Heart right ventricle (tissue), 16 donors: ENCODE measurements at regions not wholly inside any gene's neighbourhood (a gene's known extent, or its start where the extent isn't known, plus 50 kb on each side); places are given as distances from the start of the nearest gene placed in this dataset.
A peak's percentile ranks its signal among the peaks of the same experiment; 100 is the strongest.

ENCODE experiments used
- ATAC-seq, 8 donors: fragments of 200-7000 bp; cut with Tn5 transposase; one replicate each; pipeline ENCODE4 v1.9.1; 2020; ENCODE audit warnings: mild to moderate bottlenecking in 8 of 8, moderate library complexity in 8 of 8, moderate number of reproducible peaks in 1 of 8
- DNase-seq, 2 donors: peaks; one replicate each; pipeline ENCODE4 v3.0.0-alpha.2; 2020
- H3K27ac ChIP-seq, 10 donors: fragments of 200-600 bp; sonication (generic) in 2 of 10; one replicate each; pipeline versions ENCODE4 v1.5.0 to v1.8.0; 2020 to 2022; ENCODE audit warnings: mild to moderate bottlenecking in 3 of 10
- H3K27me3 ChIP-seq, 7 donors: fragments of 200-600 bp; one replicate each; pipeline ENCODE4 v1.8.0; 2021 to 2022; ENCODE audit warnings: mild to moderate bottlenecking in 2 of 7
- H3K36me3 ChIP-seq, 9 donors: fragments of 200-600 bp; sonication (generic) in 1 of 9; one replicate each; pipeline versions ENCODE4 v1.5.0 to v1.8.0; 2020 to 2022; ENCODE audit warnings: mild to moderate bottlenecking in 2 of 9
- H3K4me1 ChIP-seq, 9 donors: fragments of 200-600 bp; sonication (generic) in 1 of 9; one replicate each; pipeline versions ENCODE4 v1.5.0 to v1.8.0; 2020 to 2022; ENCODE audit warnings: mild to moderate bottlenecking in 4 of 9
- H3K4me3 ChIP-seq, 10 donors: fragments of 200-600 bp; sonication (generic) in 2 of 10; one replicate each; pipeline versions ENCODE4 v1.5.0 to v1.8.0; 2020 to 2022; ENCODE audit warnings: mild to moderate bottlenecking in 7 of 10, moderate library complexity in 2 of 10
- H3K9me3 ChIP-seq, 11 donors: fragments of 200-600 bp in 10 of 11; sonication (generic) in 2 of 11; one replicate each; pipeline versions ENCODE4 v1.5.0 to v1.8.0; 2013 to 2022; ENCODE audit warnings: mild to moderate bottlenecking in 2 of 11, control low read depth in 1 of 11, moderate library complexity in 1 of 11
- WGBS, 2 donors: extraction: QIAGEN DNeasy Blood & Tissue Kit; methylation state at CpG; one replicate each; pipeline ENCODE4 v1.1.7; 2013; ENCODE audit warnings: inconsistent platforms in 1 of 2; 5-methylcytosine and 5-hydroxymethylcytosine counted together
- intact Hi-C, 10 donors: fragments of 100-400 bp; cut with DNase I; formaldehyde crosslinking; loops; one replicate each; pipeline versions ENCODE4 v1.11.1 to v1.14.2; 2022
- TF ChIP-seq, protein P1 (sequence below), 9 donors: fragments of 200-600 bp; sonication (generic) in 2 of 9; IDR thresholded peaks; one replicate each; pipeline versions ENCODE4 v1.5.0 to v1.8.0; 2021 to 2022; ENCODE audit warnings: antibody characterized with exemption in 9 of 9, mild to moderate bottlenecking in 5 of 9, moderate library complexity in 1 of 9
- donor health status: Arrhythmogenic right ventricular cardiomyopathy.
- donor health status: ischemic (EF 13 %, LVEDD 7.1; RV severe dilation, severe dysfunction).
- donor health status: healthy with polysubstance abuse.
- donor health status: DM: no; HTN: yes; CAD: no.
- donor health status: DM: no; HTN: no; CAD: no.
- donor health status: ischemic (EF 25% LVEDD 6.9; RV normal size, moderate dysfunction).
- donor health status: ischemic (EF 25% LVEDD 5.7; RV mildly dilated, moderate dysfunction).
- donor health status: healthy.
- donor health status: DM: yes; HTN: yes; CAD: no.
- donor health status: Ischemic cardiomyopathy.
- donor health status: ischemic (EF 35%, LVEDD 5.7; RV mildly dilated, moderate dysfunction).
- donor health status: nonischemic (EF 11% LVEDD 7.7; RV severe dilation, severe dysfunction).
- donor health status: DM: yes; HTN: yes; CAD: no.
- donor health status: PGD.
- donor health status: ischemic (EF 29% LVEDD 5.4; RV normal size, mild dysfunction).
- donor health status: nonischemic (EF 23%, LVEDD 6.1; RV moderate dilation, normal function).

DNA sequence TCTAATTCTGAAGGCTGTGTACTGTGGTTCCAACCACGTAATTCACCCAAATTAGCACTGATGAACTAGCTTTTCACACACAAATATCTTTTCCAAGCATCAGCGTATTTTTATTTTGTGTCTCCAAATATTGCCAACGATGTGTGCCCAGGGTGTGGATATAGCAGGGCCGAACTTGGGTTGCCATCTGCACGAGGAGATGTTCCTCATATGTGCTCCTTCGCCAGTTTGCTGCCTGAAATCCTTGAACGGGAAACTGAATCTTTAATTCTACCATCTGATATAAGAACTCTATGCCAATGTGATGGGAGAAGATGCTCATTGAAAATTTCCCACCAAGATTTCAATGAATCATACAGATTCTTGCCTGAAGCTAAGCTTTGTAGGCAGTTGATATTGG is 121.5 kb upstream of the ZNF438 start:
- ATAC-seq (no peak), DNase-seq (no peak)
- Histone ChIP-seq H3K4me1 (peaks cover 10 to 59% (median 39%) of the 10 kb centered on the region in 9 donors), H3K27ac (peak overlapping the region; percentile 16 to 86 (median 56)), H3K27me3 (no peaks in the 10 kb centered on the region), H3K4me3 (no peak overlapping the region), H3K36me3 (no peaks in the 10 kb centered on the region), H3K9me3 (no peaks in the 10 kb centered on the region)
- WGBS, 2 donors, result 83 to 90% methylated on average over 7 of the region's 7 CpGs
- TF ChIP-seq, protein P1, sequence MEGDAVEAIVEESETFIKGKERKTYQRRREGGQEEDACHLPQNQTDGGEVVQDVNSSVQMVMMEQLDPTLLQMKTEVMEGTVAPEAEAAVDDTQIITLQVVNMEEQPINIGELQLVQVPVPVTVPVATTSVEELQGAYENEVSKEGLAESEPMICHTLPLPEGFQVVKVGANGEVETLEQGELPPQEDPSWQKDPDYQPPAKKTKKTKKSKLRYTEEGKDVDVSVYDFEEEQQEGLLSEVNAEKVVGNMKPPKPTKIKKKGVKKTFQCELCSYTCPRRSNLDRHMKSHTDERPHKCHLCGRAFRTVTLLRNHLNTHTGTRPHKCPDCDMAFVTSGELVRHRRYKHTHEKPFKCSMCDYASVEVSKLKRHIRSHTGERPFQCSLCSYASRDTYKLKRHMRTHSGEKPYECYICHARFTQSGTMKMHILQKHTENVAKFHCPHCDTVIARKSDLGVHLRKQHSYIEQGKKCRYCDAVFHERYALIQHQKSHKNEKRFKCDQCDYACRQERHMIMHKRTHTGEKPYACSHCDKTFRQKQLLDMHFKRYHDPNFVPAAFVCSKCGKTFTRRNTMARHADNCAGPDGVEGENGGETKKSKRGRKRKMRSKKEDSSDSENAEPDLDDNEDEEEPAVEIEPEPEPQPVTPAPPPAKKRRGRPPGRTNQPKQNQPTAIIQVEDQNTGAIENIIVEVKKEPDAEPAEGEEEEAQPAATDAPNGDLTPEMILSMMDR (IDR thresholded peaks at IDR 0.05), result no peak
- intact Hi-C loops, result loop anchor here in 3 of 10 donors (5.0 to 10.0 kb wide), 3 partner anchors 121 to 371 kb away; partner anchors contain the start of genes ZEB1 (in 1 of the 3) and ZNF438 (in 1 of the 3)

DNA sequence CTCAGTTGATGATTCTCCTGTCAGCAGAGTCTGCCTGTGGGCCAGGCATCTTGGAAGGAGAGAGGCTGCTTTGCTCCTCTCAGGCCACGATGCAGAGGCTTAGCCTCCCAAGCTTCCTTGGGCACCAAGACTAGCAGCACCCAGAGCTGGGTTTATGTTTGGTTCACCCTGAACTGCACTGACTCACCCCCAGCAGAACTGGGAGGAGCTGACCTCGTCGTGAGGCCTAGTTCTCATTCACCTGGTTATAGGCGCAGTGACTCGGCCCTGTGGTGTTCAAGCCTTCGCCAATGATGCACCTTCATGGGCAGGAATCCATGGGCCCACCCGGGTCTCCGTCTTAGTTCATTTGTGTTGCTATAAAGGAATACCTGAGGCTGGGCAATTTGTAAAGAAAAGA is 122.0 kb upstream of the ZNF438 start:
- DNase-seq (no peak), ATAC-seq (no peak)
- H3K9me3 ChIP-seq, result no peaks in the 10 kb centered on the region
- peaks cover 11 to 64% (median 41%) of the 10 kb centered on the region in 9 donors for H3K4me1 ChIP-seq
- peak overlapping the region; percentile 16 to 86 (median 56) for H3K27ac ChIP-seq
- H3K27me3 ChIP-seq, result no peaks in the 10 kb centered on the region
- no peak overlapping the region for H3K4me3 ChIP-seq
- WGBS, 2 donors, result 95 to 98% methylated on average over 8 of the region's 8 CpGs
- no peaks in the 10 kb centered on the region for H3K36me3 ChIP-seq
- intact Hi-C loops, result loop anchor here in 3 of 10 donors (5.0 to 10.0 kb wide), 3 partner anchors 121 to 371 kb away; partner anchors contain the start of genes ZEB1 (in 1 of the 3) and ZNF438 (in 1 of the 3)
- TF ChIP-seq, protein P1 (IDR thresholded peaks at IDR 0.05), result no peak

DNA sequence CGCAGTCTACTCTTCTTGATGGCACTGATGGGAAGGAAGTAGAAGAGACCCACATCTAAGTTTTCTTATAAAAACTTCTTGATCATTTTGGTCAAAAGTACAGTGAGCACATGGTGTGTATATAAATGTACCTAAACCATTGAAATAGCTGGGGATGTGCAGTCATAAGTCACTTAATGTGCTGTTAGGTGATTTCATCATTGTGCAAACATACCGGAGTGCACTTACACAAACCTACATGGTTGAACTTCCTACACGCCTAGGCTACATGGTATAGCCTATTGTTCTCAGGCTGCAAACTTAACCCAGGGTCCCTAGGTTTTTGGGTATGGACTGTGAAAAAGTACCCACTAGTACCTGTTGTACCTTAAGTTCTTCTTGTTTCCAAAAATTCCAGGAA is 123.3 kb upstream of the ZNF438 start:
- TF ChIP-seq, protein P1 (IDR thresholded peaks at IDR 0.05), result no peak
- H3K9me3 ChIP-seq, result peaks cover 0 to 2% (median 0%) of the 10 kb centered on the region in 11 donors
- ATAC-seq, result no peak
- H3K27ac ChIP-seq, result no peak overlapping the region
- intact Hi-C loops, result loop anchor here in 3 of 10 donors (5.0 to 10.0 kb wide), 3 partner anchors 123 to 373 kb away; partner anchors contain the start of genes ZEB1 (in 1 of the 3) and ZNF438 (in 1 of the 3)
- 65 to 66% methylated on average over 3 of the region's 3 CpGs for WGBS, 2 donors
- no peaks in the 10 kb centered on the region for H3K36me3 ChIP-seq
- no peak for DNase-seq
- no peak overlapping the region for H3K4me3 ChIP-seq
- no peaks in the 10 kb centered on the region for H3K27me3 ChIP-seq
- H3K4me1 ChIP-seq, result peaks cover 15 to 63% (median 41%) of the 10 kb centered on the region in 9 donors

DNA sequence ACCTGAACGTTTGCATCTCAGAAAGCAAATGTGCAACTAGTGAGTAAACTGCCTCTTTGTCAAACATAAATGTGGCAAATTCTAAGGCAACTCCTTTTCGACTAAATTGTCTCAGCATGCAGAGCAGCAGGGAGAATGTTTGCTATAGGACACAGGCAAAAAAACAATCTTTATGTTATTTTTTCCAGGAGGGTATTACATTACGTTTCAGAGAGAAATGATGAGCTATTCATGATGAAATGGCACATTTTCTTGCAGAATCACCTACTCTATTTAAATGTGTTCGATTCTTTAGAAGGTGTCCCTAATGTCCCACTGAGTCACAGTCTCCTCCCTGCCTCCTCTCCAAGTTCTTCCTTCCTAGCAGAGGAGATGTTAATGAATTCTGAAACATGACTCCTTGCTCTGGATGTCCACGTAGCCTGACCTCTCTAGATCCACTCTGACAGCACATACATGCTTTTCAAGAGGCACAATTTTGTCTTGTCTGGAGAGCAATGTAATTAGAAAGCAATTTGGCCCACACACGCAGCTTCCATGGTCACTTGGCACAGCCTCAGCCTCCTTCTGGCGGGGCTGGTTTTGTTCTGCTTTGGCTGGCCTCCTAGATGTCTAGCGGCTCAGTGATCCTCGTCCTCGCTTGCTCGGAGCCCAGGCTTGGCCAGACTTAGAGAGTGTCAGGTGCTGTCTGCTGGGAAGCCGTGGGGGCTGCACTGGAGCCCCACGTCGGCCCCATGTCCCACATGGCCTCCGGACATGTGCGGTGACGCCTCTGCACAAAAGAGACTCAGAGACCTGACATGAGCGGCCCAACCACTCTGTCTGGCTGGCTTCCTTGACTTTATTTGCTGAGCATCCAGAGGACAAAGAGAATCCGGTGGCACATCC is 125.7 kb upstream of the ZNF438 start:
- intact Hi-C loops, result loop anchor here in 1 of 10 donors (10.0 kb wide), 1 partner anchor 157 kb away; the partner anchor contains the start of gene ZEB1
- ATAC-seq, result peak; percentile 87 to 94 (median 92)
- WGBS, 2 donors, result 20% methylated on average over 19 of the region's 19 CpGs
- H3K27ac ChIP-seq, result peak overlapping the region; percentile 67 to 90 (median 78)
- H3K9me3 ChIP-seq, result peaks cover 0 to 20% (median 0%) of the 10 kb centered on the region in 11 donors
- DNase-seq, result peak; percentile 69 to 85
- peak overlapping the region in 1 of 10 donors; percentile 22 for H3K4me3 ChIP-seq
- TF ChIP-seq, protein P1 (IDR thresholded peaks at IDR 0.05), result no peak
- no peaks in the 10 kb centered on the region for H3K36me3 ChIP-seq
- no peaks in the 10 kb centered on the region for H3K27me3 ChIP-seq
- H3K4me1 ChIP-seq, result peaks cover 15 to 48% (median 32%) of the 10 kb centered on the region in 9 donors
